ENCODE measurements at regions not wholly inside any gene's neighbourhood (a gene's known extent, or its start where the extent isn't known, plus 50 kb on each side); places are given as distances from the start of the nearest gene placed in this dataset.

- in situ Hi-C loops (cut with MboI; ENCODE audit: low sequenced_read_pairs, unreplicated experiment): no loop called here
- TF ChIP-seq CTCF (IDR thresholded peaks at IDR 0.05; ENCODE audit: borderline replicate concordance, control extremely low read depth, extremely low read depth, insufficient read depth, missing control alignments): no peak
- no peak for DNase-seq (ENCODE audit: low spot score)
Observed at GRCh38 chr7:156499247-156499881, 141.2 kb upstream of the RNF32 start.

- in situ Hi-C loops (cut with MboI; ENCODE audit: low sequenced_read_pairs, unreplicated experiment): no loop called here
- TF ChIP-seq CTCF (IDR thresholded peaks at IDR 0.05; ENCODE audit: borderline replicate concordance, control extremely low read depth, extremely low read depth, insufficient read depth, missing control alignments): no peak
Observed at GRCh38 chr7:156497776-156498509, 142.6 kb upstream of the RNF32 start.

GRCh38 chr7:156496865-156497264 is 143.7 kb upstream of the RNF32 start:
- in situ Hi-C loops (cut with MboI; ENCODE audit: low sequenced_read_pairs, unreplicated experiment): no loop called here
- no peak for TF ChIP-seq CTCF (IDR thresholded peaks at IDR 0.05; ENCODE audit: borderline replicate concordance, control extremely low read depth, extremely low read depth, insufficient read depth, missing control alignments)
- DNase-seq (ENCODE audit: low spot score): no peak

More at GRCh38 chr7:156497776-156498509, 142.6 kb upstream of the RNF32 start:
- no peak for DNase-seq (ENCODE audit: low spot score)

- in situ Hi-C loops (cut with MboI; ENCODE audit: low sequenced_read_pairs, unreplicated experiment): no loop called here
- DNase-seq (ENCODE audit: low spot score): no peak
- no peak for TF ChIP-seq CTCF (IDR thresholded peaks at IDR 0.05; ENCODE audit: borderline replicate concordance, control extremely low read depth, extremely low read depth, insufficient read depth, missing control alignments)
Observed at GRCh38 chr7:156496363-156496769, 144.2 kb upstream of the RNF32 start.

- TF ChIP-seq CTCF (IDR thresholded peaks at IDR 0.05; ENCODE audit: borderline replicate concordance, control extremely low read depth, extremely low read depth, insufficient read depth, missing control alignments): no peak
- no peak for DNase-seq (ENCODE audit: low spot score)
- in situ Hi-C loops (cut with MboI; ENCODE audit: low sequenced_read_pairs, unreplicated experiment): no loop called here
Observed at GRCh38 chr7:156494960-156495359, 145.6 kb upstream of the RNF32 start.

- in situ Hi-C loops (cut with MboI; ENCODE audit: low sequenced_read_pairs, unreplicated experiment): no loop called here
Observed at GRCh38 chr7:156493942-156494341, 146.6 kb upstream of the RNF32 start.

More at GRCh38 chr7:156493942-156494341, 146.6 kb upstream of the RNF32 start:
- no peak for DNase-seq (ENCODE audit: low spot score)
- no peak for TF ChIP-seq CTCF (IDR thresholded peaks at IDR 0.05; ENCODE audit: borderline replicate concordance, control extremely low read depth, extremely low read depth, insufficient read depth, missing control alignments)
